ENCODE measurements at regions not wholly inside any gene's neighbourhood (a gene's known extent, or its start where the extent isn't known, plus 50 kb on each side); places are given as distances from the start of the nearest gene placed in this dataset.

DNA sequence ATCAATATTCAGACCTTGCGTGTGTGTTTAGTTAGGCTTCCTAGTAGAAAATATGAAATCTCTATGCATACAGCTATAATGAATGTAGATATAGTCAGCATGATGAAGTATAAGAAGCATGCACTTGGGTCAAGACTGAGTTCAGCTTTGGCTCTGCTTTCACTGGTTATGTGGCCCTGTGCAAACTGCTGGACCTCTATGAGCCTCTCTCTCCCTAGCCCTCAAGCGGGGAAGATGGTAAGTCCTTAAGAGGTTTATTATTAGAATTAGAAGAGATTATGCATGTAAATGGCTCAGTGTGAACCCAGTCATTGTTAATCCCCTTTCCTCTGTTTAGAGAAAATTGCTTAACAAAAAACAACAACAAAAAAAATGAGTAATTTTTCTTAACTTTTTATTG is 178.8 kb upstream of the NXPH2 start:
- no peaks in the 10 kb centered on the region for H3K27me3 ChIP-seq (ENCODE audit: insufficient read depth, low read length, poor library complexity)

DNA sequence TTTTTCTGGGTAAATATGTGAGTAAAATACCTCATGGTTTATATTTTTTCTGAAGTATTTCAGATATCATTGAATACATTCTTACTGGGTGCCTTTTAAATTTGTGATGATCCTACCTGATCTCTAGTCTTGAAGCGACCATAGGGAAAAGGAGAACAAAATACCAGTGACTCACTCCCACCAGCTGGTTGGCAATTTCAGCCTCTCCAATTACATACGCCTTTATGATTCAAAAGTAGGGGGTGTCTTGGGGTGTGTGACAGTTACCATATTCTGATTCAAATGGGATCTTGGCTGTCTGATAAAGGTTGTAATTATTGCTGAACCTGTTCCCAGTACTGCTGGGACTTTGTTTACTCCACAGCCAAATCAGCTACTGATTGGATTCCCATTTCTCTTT is 175.9 kb upstream of the NXPH2 start:
- ATAC-seq (ENCODE audit: insufficient read depth, low read depth): no peak
- no peak overlapping the region for H3K9ac ChIP-seq (ENCODE audit: low read depth, low read length)
- H3K27me3 ChIP-seq (ENCODE audit: insufficient read depth, low read length, poor library complexity): no peaks in the 10 kb centered on the region
- no peak overlapping the region for H2AFZ ChIP-seq (ENCODE audit: low read depth, low read length)
- H3K36me3 ChIP-seq (ENCODE audit: insufficient read depth, low read length): no peaks in the 10 kb centered on the region
- TF ChIP-seq, protein P1, sequence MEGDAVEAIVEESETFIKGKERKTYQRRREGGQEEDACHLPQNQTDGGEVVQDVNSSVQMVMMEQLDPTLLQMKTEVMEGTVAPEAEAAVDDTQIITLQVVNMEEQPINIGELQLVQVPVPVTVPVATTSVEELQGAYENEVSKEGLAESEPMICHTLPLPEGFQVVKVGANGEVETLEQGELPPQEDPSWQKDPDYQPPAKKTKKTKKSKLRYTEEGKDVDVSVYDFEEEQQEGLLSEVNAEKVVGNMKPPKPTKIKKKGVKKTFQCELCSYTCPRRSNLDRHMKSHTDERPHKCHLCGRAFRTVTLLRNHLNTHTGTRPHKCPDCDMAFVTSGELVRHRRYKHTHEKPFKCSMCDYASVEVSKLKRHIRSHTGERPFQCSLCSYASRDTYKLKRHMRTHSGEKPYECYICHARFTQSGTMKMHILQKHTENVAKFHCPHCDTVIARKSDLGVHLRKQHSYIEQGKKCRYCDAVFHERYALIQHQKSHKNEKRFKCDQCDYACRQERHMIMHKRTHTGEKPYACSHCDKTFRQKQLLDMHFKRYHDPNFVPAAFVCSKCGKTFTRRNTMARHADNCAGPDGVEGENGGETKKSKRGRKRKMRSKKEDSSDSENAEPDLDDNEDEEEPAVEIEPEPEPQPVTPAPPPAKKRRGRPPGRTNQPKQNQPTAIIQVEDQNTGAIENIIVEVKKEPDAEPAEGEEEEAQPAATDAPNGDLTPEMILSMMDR (IDR thresholded peaks at IDR 0.05; ENCODE audit: borderline replicate concordance, extremely low read depth, low read length, poor library complexity, severe bottlenecking): no peak
- TF ChIP-seq EZH2 (IDR thresholded peaks at IDR 0.05; ENCODE audit: borderline replicate concordance, low read depth, low read length, severe bottlenecking): no peak
- no peak overlapping the region for H3K4me3 ChIP-seq (ENCODE audit: low read depth in 1 of 2, low read length in 2 of 2)
- no peaks in the 10 kb centered on the region for H3K4me1 ChIP-seq (ENCODE audit: insufficient read depth, low read length)
- H3K4me2 ChIP-seq (ENCODE audit: insufficient read depth, low read length): no peak overlapping the region
- no peak overlapping the region for H3K27ac ChIP-seq (ENCODE audit: low read length)
- H3K9me3 ChIP-seq (ENCODE audit: insufficient read depth, low read length, severe bottlenecking): peaks cover 5% of the 10 kb centered on the region
- H3K79me2 ChIP-seq (ENCODE audit: insufficient read depth, low read length): no peaks in the 10 kb centered on the region
- DNase-seq: no peak
- H4K20me1 ChIP-seq (ENCODE audit: insufficient read depth, low read length): no peaks in the 10 kb centered on the region

More for the DNA sequence above, 178.8 kb upstream of the NXPH2 start:
- no peak overlapping the region for H2AFZ ChIP-seq (ENCODE audit: low read depth, low read length)
- H4K20me1 ChIP-seq (ENCODE audit: insufficient read depth, low read length): no peaks in the 10 kb centered on the region
- no peak overlapping the region for H3K4me3 ChIP-seq (ENCODE audit: low read depth in 1 of 2, low read length in 2 of 2)
- no peak overlapping the region for H3K9ac ChIP-seq (ENCODE audit: low read depth, low read length)
- no peak overlapping the region for H3K4me2 ChIP-seq (ENCODE audit: insufficient read depth, low read length)
- H3K27ac ChIP-seq (ENCODE audit: low read length): no peak overlapping the region
- no peak for DNase-seq
- H3K9me3 ChIP-seq (ENCODE audit: insufficient read depth, low read length, severe bottlenecking): peaks cover 5% of the 10 kb centered on the region
- no peaks in the 10 kb centered on the region for H3K4me1 ChIP-seq (ENCODE audit: insufficient read depth, low read length)
- H3K36me3 ChIP-seq (ENCODE audit: insufficient read depth, low read length): no peaks in the 10 kb centered on the region
- no peaks in the 10 kb centered on the region for H3K79me2 ChIP-seq (ENCODE audit: insufficient read depth, low read length)
- TF ChIP-seq EZH2 (IDR thresholded peaks at IDR 0.05; ENCODE audit: borderline replicate concordance, low read depth, low read length, severe bottlenecking): no peak
- TF ChIP-seq, protein P1 (IDR thresholded peaks at IDR 0.05; ENCODE audit: borderline replicate concordance, extremely low read depth, low read length, poor library complexity, severe bottlenecking): no peak
- ATAC-seq (ENCODE audit: insufficient read depth, low read depth): no peak

GRCh38 chr2:138950486-138950885 is 170.3 kb upstream of the NXPH2 start:
- H3K4me1 ChIP-seq (ENCODE audit: insufficient read depth, low read length): no peaks in the 10 kb centered on the region
- H2AFZ ChIP-seq (ENCODE audit: low read depth, low read length): no peak overlapping the region
- no peak for ATAC-seq (ENCODE audit: insufficient read depth, low read depth)
- no peak overlapping the region for H3K9ac ChIP-seq (ENCODE audit: low read depth, low read length)
- peaks cover 5% of the 10 kb centered on the region for H3K9me3 ChIP-seq (ENCODE audit: insufficient read depth, low read length, severe bottlenecking)
- TF ChIP-seq EZH2 (IDR thresholded peaks at IDR 0.05; ENCODE audit: borderline replicate concordance, low read depth, low read length, severe bottlenecking): no peak
- TF ChIP-seq, protein P1 (IDR thresholded peaks at IDR 0.05; ENCODE audit: borderline replicate concordance, extremely low read depth, low read length, poor library complexity, severe bottlenecking): no peak
- no peak overlapping the region for H3K27ac ChIP-seq (ENCODE audit: low read length)
- no peak overlapping the region for H3K4me3 ChIP-seq (ENCODE audit: low read depth in 1 of 2, low read length in 2 of 2)
- no peaks in the 10 kb centered on the region for H3K79me2 ChIP-seq (ENCODE audit: insufficient read depth, low read length)
- DNase-seq: no peak
- no peaks in the 10 kb centered on the region for H3K36me3 ChIP-seq (ENCODE audit: insufficient read depth, low read length)
- H3K4me2 ChIP-seq (ENCODE audit: insufficient read depth, low read length): no peak overlapping the region
- no peaks in the 10 kb centered on the region for H4K20me1 ChIP-seq (ENCODE audit: insufficient read depth, low read length)
- H3K27me3 ChIP-seq (ENCODE audit: insufficient read depth, low read length, poor library complexity): no peaks in the 10 kb centered on the region

DNA sequence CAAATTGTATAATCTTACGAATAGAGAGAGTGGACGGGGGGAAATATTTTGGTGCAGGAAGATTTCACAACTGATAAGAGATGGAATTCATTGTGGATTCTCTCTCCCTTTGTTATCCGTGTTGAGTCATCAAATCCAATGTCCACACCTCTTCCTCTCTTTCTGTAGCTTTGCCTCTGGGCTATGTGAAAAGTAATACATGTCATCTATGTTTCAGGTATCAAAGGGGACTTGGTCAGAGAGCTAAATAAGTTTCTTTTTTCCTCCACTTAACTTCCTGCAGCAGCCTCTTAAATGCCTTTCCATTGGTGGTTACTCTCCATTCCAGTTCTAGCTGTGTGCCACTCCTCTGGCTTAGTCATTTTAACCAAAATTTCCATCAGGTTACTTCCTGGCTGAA is 169.3 kb upstream of the NXPH2 start:
- DNase-seq: no peak
- H4K20me1 ChIP-seq (ENCODE audit: insufficient read depth, low read length): no peaks in the 10 kb centered on the region
- no peak overlapping the region for H2AFZ ChIP-seq (ENCODE audit: low read depth, low read length)
- no peak overlapping the region for H3K4me3 ChIP-seq (ENCODE audit: low read depth in 1 of 2, low read length in 2 of 2)
- H3K4me2 ChIP-seq (ENCODE audit: insufficient read depth, low read length): no peak overlapping the region
- H3K27ac ChIP-seq (ENCODE audit: low read length): no peak overlapping the region
- H3K27me3 ChIP-seq (ENCODE audit: insufficient read depth, low read length, poor library complexity): no peaks in the 10 kb centered on the region
- TF ChIP-seq EZH2 (IDR thresholded peaks at IDR 0.05; ENCODE audit: borderline replicate concordance, low read depth, low read length, severe bottlenecking): no peak
- TF ChIP-seq, protein P1 (IDR thresholded peaks at IDR 0.05; ENCODE audit: borderline replicate concordance, extremely low read depth, low read length, poor library complexity, severe bottlenecking): no peak
- no peak for ATAC-seq (ENCODE audit: insufficient read depth, low read depth)
- no peaks in the 10 kb centered on the region for H3K79me2 ChIP-seq (ENCODE audit: insufficient read depth, low read length)
- H3K9me3 ChIP-seq (ENCODE audit: insufficient read depth, low read length, severe bottlenecking): peaks cover 1% of the 10 kb centered on the region
- no peak overlapping the region for H3K9ac ChIP-seq (ENCODE audit: low read depth, low read length)
- H3K36me3 ChIP-seq (ENCODE audit: insufficient read depth, low read length): no peaks in the 10 kb centered on the region
- no peaks in the 10 kb centered on the region for H3K4me1 ChIP-seq (ENCODE audit: insufficient read depth, low read length)

Data from DND-41 (cell line).